Keratinocyte (primary cell): ENCODE measurements at regions not wholly inside any gene's neighbourhood (a gene's known extent, or its start where the extent isn't known, plus 50 kb on each side); places are given as distances from the start of the nearest gene placed in this dataset.
"Not testable (repeated sequence)": the region's sequence is repeated elsewhere in the genome, so short reads cannot be mapped to it uniquely, and the experiment has no call there.

Experiments
- DNase-seq: peaks from one replicate; pipeline ENCODE4 v3.0.0-alpha.2; 2011; ENCODE audit warnings: low read depth, missing footprints, low spot score
- FAIRE-seq: peaks from 2 replicates; lab custom pipeline; 2011; peaks lifted over from hg19 to GRCh38; lab: Jason Lieb, UNC
- H2AFZ ChIP-seq: 2 replicates; pipeline ENCODE4 v1.6.0; 2012; ENCODE audit warnings: low read length, control low read depth, inconsistent platforms; ENCODE audit not compliant: control insufficient read depth
- H3K27ac ChIP-seq: 2 replicates; pipeline ENCODE4 v1.5.1; 2011; ENCODE audit warnings: low read length; ENCODE audit not compliant: control insufficient read depth, insufficient read depth
- H3K27me3 ChIP-seq: 3 replicates; pipeline ENCODE4 v1.6.0; 2011; ENCODE audit warnings: low read length; ENCODE audit not compliant: control insufficient read depth, insufficient read depth; ENCODE audit errors: extremely low read depth
- H3K36me3 ChIP-seq, 2 experiments: 2 replicates in 1 of 2; 3 replicates in 1 of 2; pipeline ENCODE4 v1.5.1; 2011; ENCODE audit warnings: low read length in 2 of 2, mild to moderate bottlenecking in 1 of 2; ENCODE audit not compliant: control insufficient read depth in 2 of 2, insufficient read depth in 2 of 2; ENCODE audit errors: extremely low read depth in 1 of 2
- H3K4me1 ChIP-seq: 3 replicates; pipeline ENCODE4 v1.5.1; 2011; ENCODE audit warnings: low read length; ENCODE audit not compliant: control insufficient read depth, insufficient read depth; ENCODE audit errors: extremely low read depth
- H3K4me2 ChIP-seq: 3 replicates; pipeline ENCODE4 v1.6.0; 2011; ENCODE audit warnings: low read depth, low read length; ENCODE audit not compliant: control insufficient read depth, insufficient read depth; ENCODE audit errors: extremely low read depth
- H3K4me3 ChIP-seq, 3 experiments: fragments of 200-600 bp in 1 of 3; sonication (generic) in 1 of 3; 2 replicates in 2 of 3; 3 replicates in 1 of 3; pipeline ENCODE4 v1.5.1; 2011 to 2016; ENCODE audit warnings: low read length in 3 of 3, mild to moderate bottlenecking in 3 of 3, control low read depth in 2 of 3, inconsistent platforms in 1 of 3, low read depth in 1 of 3, mixed read lengths in 1 of 3, mixed run types in 1 of 3, moderate library complexity in 1 of 3; ENCODE audit not compliant: control insufficient read depth in 2 of 3, insufficient read depth in 2 of 3; ENCODE audit errors: extremely low read depth in 1 of 3
- H3K79me2 ChIP-seq: 2 replicates; pipeline ENCODE4 v1.6.0; 2012; ENCODE audit warnings: low read length; ENCODE audit not compliant: control insufficient read depth, insufficient read depth
- H3K9ac ChIP-seq: 3 replicates; pipeline ENCODE4 v1.6.0; 2011; ENCODE audit warnings: low read length; ENCODE audit not compliant: control insufficient read depth, insufficient read depth; ENCODE audit errors: extremely low read depth
- H3K9me1 ChIP-seq: 3 replicates; pipeline ENCODE4 v1.6.0; 2011; ENCODE audit warnings: low read length; ENCODE audit not compliant: control insufficient read depth, insufficient read depth; ENCODE audit errors: extremely low read depth
- H3K9me3 ChIP-seq: 2 replicates; pipeline ENCODE4 v1.5.1; 2012; ENCODE audit warnings: low read depth, low read length; ENCODE audit not compliant: control insufficient read depth
- H4K20me1 ChIP-seq: 3 replicates; pipeline ENCODE4 v1.6.0; 2011; ENCODE audit warnings: low read length; ENCODE audit not compliant: control insufficient read depth, insufficient read depth; ENCODE audit errors: extremely low read depth
- CTCF ChIP-seq, 3 experiments: IDR thresholded peaks in 1 of 3; conservative IDR thresholded peaks in 1 of 3; optimal IDR thresholded peaks in 1 of 3; 2 replicates in 2 of 3; 3 replicates in 1 of 3; pipeline versions ENCODE3 to v1.5.1; 2011; ENCODE audit warnings: low read length in 3 of 3, mild to moderate bottlenecking in 3 of 3, moderate library complexity in 2 of 3, control low read depth in 1 of 3, inconsistent platforms in 1 of 3; ENCODE audit not compliant: insufficient read depth in 2 of 3; ENCODE audit errors: extremely low read depth in 1 of 3
- EZH2 ChIP-seq: IDR thresholded peaks from one replicate; pipeline ENCODE4 v1.6.1; 2012; ENCODE audit warnings: inconsistent platforms, mild to moderate bottlenecking, low read length, moderate library complexity
- dilution Hi-C: fragments of 300-500 bp; cut with MboI; formaldehyde crosslinking; loops from one replicate; pipeline ENCODE4 v1.7.0; 2020; ENCODE audit warnings: low sequenced_read_pairs; ENCODE audit not compliant: extremely low pct_ligation_motif_present

GRCh38 chr3:20450611-20451010, 264.6 kb upstream of the SGO1 start:
- Histone ChIP-seq H3K4me2 (no peak overlapping the region), H2AFZ (no peak overlapping the region), H3K4me3 (no peak overlapping the region), H3K27me3 (no peaks in the 10 kb centered on the region), H3K79me2 (no peaks in the 10 kb centered on the region), H4K20me1 (no peaks in the 10 kb centered on the region), H3K27ac (no peak overlapping the region), H3K4me1 (no peaks in the 10 kb centered on the region), H3K9me1 (no peaks in the 10 kb centered on the region), H3K9ac (no peak overlapping the region), H3K36me3 (no peaks in the 10 kb centered on the region), H3K9me3 (no peaks in the 10 kb centered on the region)
- TF ChIP-seq EZH2 (no peak), CTCF (optimal IDR thresholded peaks at IDR 0.05 in 1 of 3, IDR thresholded peaks at IDR 0.05 in 1 of 3, conservative IDR thresholded peaks at IDR 0.05 in 1 of 3; ENCODE audit: extremely low read depth in 1 of 3, insufficient read depth in 2 of 3, low read length in 3 of 3) (no peak)
- dilution Hi-C loops: no loop called here
- DNase-seq (no peak), FAIRE-seq (no peak)

- FAIRE-seq (no peak), DNase-seq (no peak)
- H3K9me3 ChIP-seq: no peaks in the 10 kb centered on the region
- H2AFZ ChIP-seq: no peak overlapping the region
- H3K4me1 ChIP-seq: no peaks in the 10 kb centered on the region
- H3K36me3 ChIP-seq: no peaks in the 10 kb centered on the region
- no peaks in the 10 kb centered on the region for H3K27me3 ChIP-seq
- no peaks in the 10 kb centered on the region for H3K9me1 ChIP-seq
- H4K20me1 ChIP-seq: no peaks in the 10 kb centered on the region
- H3K27ac ChIP-seq: no peak overlapping the region
- H3K9ac ChIP-seq: no peak overlapping the region
- no peaks in the 10 kb centered on the region for H3K79me2 ChIP-seq
- no peak overlapping the region for H3K4me2 ChIP-seq
- H3K4me3 ChIP-seq: no peak overlapping the region
- dilution Hi-C loops: no loop called here
- TF ChIP-seq EZH2 (no peak), CTCF (optimal IDR thresholded peaks at IDR 0.05 in 1 of 3, IDR thresholded peaks at IDR 0.05 in 1 of 3, conservative IDR thresholded peaks at IDR 0.05 in 1 of 3; ENCODE audit: extremely low read depth in 1 of 3, insufficient read depth in 2 of 3, low read length in 3 of 3) (no peak)
These were observed 256.8 kb upstream of the SGO1 start for GRCh38 chr3:20442846-20443245.

GRCh38 chr3:20427268-20427667, 241.3 kb upstream of the SGO1 start:
- H3K27ac ChIP-seq, H3K4me2 ChIP-seq, H3K4me3 ChIP-seq, dilution Hi-C loops, FAIRE-seq, H3K79me2 ChIP-seq, H3K4me1 ChIP-seq, H3K27me3 ChIP-seq, DNase-seq, H3K36me3 ChIP-seq, H3K9me3 ChIP-seq, H4K20me1 ChIP-seq, H3K9me1 ChIP-seq, H2AFZ ChIP-seq, H3K9ac ChIP-seq: not testable (repeated sequence)
